K562 (cell line): ENCODE measurements at regions not wholly inside any gene's neighbourhood (a gene's known extent, or its start where the extent isn't known, plus 50 kb on each side); places are given as distances from the start of the nearest gene placed in this dataset.
A peak's percentile ranks its signal among the peaks of the same experiment; 100 is the strongest.

Source experiments
- ARID4B ChIP-seq: sonication (generic); formaldehyde crosslinking; IDR thresholded peaks from 2 replicates; pipeline ENCODE4 v1.8.0; 2022; ENCODE audit warnings: mild to moderate bottlenecking, missing genetic modification reagents
- ATF7 ChIP-seq: fragments of 450-650 bp; IDR thresholded peaks from 2 replicates; pipeline ENCODE4 v1.7.1; 2014; ENCODE audit warnings: mild to moderate bottlenecking, moderate library complexity
- CBX5 ChIP-seq: IDR thresholded peaks from 2 replicates; pipeline ENCODE4 v1.6.1; 2014; ENCODE audit warnings: low read depth, borderline replicate concordance
- FOXJ2 ChIP-seq: fragments of 200-800 bp; sonication (Bioruptor generic); IDR thresholded peaks from 2 replicates; pipeline ENCODE4 v1.6.1; 2016; ENCODE audit warnings: missing genetic modification characterization, missing compliant biosample characterization
- FOXP1 ChIP-seq: sonication (generic); formaldehyde crosslinking; IDR thresholded peaks from 2 replicates; pipeline ENCODE4 v1.8.0; 2022; ENCODE audit warnings: mild to moderate bottlenecking, missing genetic modification reagents
- HINFP ChIP-seq: fragments of 450-650 bp; conservative IDR thresholded peaks from 2 replicates; pipeline ENCODE4 v1.6.1; 2016; ENCODE audit warnings: missing genetic modification characterization, low read depth, mild to moderate bottlenecking, control low read depth, missing compliant biosample characterization
- HIVEP1 ChIP-seq: fragments of 250-450 bp; sonication (Bioruptor Pico); IDR thresholded peaks from 2 replicates; pipeline ENCODE4 v1.4.0; 2020; ENCODE audit warnings: mild to moderate bottlenecking
- HOMEZ ChIP-seq: fragments of 250-450 bp; sonication (Bioruptor Pico); IDR thresholded peaks from 2 replicates; pipeline ENCODE4 v1.4.0; 2020; ENCODE audit warnings: mild to moderate bottlenecking, moderate library complexity
- KAT2B ChIP-seq: IDR thresholded peaks from one replicate; pipeline ENCODE4 v1.6.1; 2012; ENCODE audit warnings: low read depth, mild to moderate bottlenecking, control low read depth, inconsistent platforms, low read length, moderate library complexity
- NCOA1 ChIP-seq: fragments of 450-650 bp; IDR thresholded peaks from 2 replicates; pipeline ENCODE4 v1.6.1; 2016; ENCODE audit warnings: low read depth
- NFXL1 ChIP-seq: fragments of 450-650 bp; formaldehyde crosslinking; IDR thresholded peaks from 2 replicates; pipeline ENCODE4 v1.4.0; 2021; ENCODE audit warnings: mild to moderate bottlenecking
- PKNOX1 ChIP-seq: fragments of 450-650 bp; IDR thresholded peaks from 2 replicates; pipeline ENCODE4 v1.6.1; 2016
- SMC3 ChIP-seq: conservative IDR thresholded peaks from 2 replicates; pipeline ENCODE4 v1.6.1; 2011; ENCODE audit warnings: low read depth, low read length, improper control_type of control experiment; ENCODE audit not compliant: insufficient read depth
- SREBF2 ChIP-seq: sonication (generic); formaldehyde crosslinking; IDR thresholded peaks from 2 replicates; pipeline ENCODE4 v1.4.0; 2020; ENCODE audit warnings: mild to moderate bottlenecking, missing genetic modification reagents
- SRSF1 ChIP-seq: fragments of 200-400 bp; formaldehyde crosslinking; IDR thresholded peaks from 2 replicates; pipeline ENCODE4 v1.6.1; 2017; ENCODE audit warnings: mild to moderate bottlenecking, low read depth, low read length, moderate library complexity
- TAF9B ChIP-seq: fragments of 450-650 bp; IDR thresholded peaks from 2 replicates; pipeline ENCODE4 v1.6.1; 2018; ENCODE audit warnings: mild to moderate bottlenecking; ENCODE audit not compliant: partially characterized antibody
- XRCC5 ChIP-seq: fragments of 200-400 bp; formaldehyde crosslinking; IDR thresholded peaks from 2 replicates; pipeline ENCODE4 v1.6.1; 2017; ENCODE audit warnings: low read depth, mild to moderate bottlenecking, low read length
- ZNF133 ChIP-seq: fragments of 250-450 bp; sonication (Bioruptor Pico); IDR thresholded peaks from 2 replicates; pipeline ENCODE4 v1.4.0; 2020; ENCODE audit warnings: mild to moderate bottlenecking
- ZNF146 ChIP-seq: IDR thresholded peaks from one replicate; pipeline ENCODE4 v1.6.1; 2018; ENCODE audit warnings: missing compliant biosample characterization; ENCODE audit not compliant: unreplicated experiment
- ZNF175 ChIP-seq: fragments of 200-800 bp; sonication (Bioruptor generic); IDR thresholded peaks from 2 replicates; pipeline ENCODE4 v1.6.1; 2016; ENCODE audit warnings: low read depth, mild to moderate bottlenecking, missing genetic modification characterization, missing compliant biosample characterization
- ZNF212 ChIP-seq: fragments of 450-650 bp; formaldehyde crosslinking; IDR thresholded peaks from 2 replicates; pipeline ENCODE4 v1.4.0; 2020; ENCODE audit warnings: mild to moderate bottlenecking
- ZZZ3 ChIP-seq: fragments of 450-650 bp; IDR thresholded peaks from 2 replicates; pipeline ENCODE4 v1.6.1; 2016; ENCODE audit warnings: antibody characterized with exemption, mild to moderate bottlenecking, moderate library complexity

- TF ChIP-seq ZZZ3 (no peak), FOXJ2 (tag) (peak; percentile 59; the same call in 1 of the 2 replicates), SREBF2 (no peak), CBX5 (no peak; the same call in 1 of the 2 replicates), ZNF212 (no peak), KAT2B (no peak), ATF7 (peak; percentile 77), FOXP1 (no peak), NFXL1 (CRISPR knock-in tag) (no peak), NCOA1 (peak; percentile 95), ZNF146 (no peak), XRCC5 (no peak), SRSF1 (no peak), HIVEP1 (CRISPR knock-in tag) (0 out of 2 replicates have a peak, but pooled peaks have one; percentile 40), TAF9B (peak; percentile 85), ARID4B (CRISPR knock-in tag) (no peak), SMC3 (no peak), PKNOX1 (peak; percentile 87), HOMEZ (CRISPR knock-in tag) (no peak), HINFP (tag) (no peak), ZNF133 (CRISPR knock-in tag) (no peak), ZNF175 (CRISPR knock-in tag) (peak; percentile 90)
Measured at GRCh38 chr3:72144773-72145505, 360.0 kb upstream of the PROK2 start (continued).
